GM12874 (cell line): ENCODE measurements at regions not wholly inside any gene's neighbourhood (a gene's known extent, or its start where the extent isn't known, plus 50 kb on each side); places are given as distances from the start of the nearest gene placed in this dataset.

Experiments used
- TF ChIP-seq, protein P1 (sequence below): IDR thresholded peaks from 2 replicates; pipeline ENCODE4 v1.5.1; 2011; ENCODE audit warnings: low read depth, mild to moderate bottlenecking, control low read depth, low read length, moderate library complexity; ENCODE audit not compliant: insufficient read depth

DNA sequence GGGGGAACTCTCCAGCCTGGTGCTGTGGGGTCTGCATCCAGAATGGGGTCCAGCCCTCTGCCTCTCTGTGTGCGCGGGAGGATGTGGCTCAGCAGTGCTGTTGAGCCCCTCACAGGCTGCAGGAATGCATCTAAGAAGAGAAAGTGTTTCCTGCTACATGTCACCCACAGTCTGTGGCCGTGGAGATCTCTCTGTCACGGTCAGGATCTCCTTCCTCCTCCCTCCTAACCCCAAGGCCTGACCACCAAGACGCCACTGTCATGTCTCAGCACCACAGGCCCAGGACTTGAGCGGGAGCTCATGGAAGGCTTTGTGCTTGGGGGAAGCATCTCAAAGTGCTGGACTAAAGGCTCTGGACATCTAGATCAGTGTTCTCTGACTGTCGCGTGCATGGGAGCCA is 90.1 kb downstream of the SREK1 start:
- TF ChIP-seq, protein P1, sequence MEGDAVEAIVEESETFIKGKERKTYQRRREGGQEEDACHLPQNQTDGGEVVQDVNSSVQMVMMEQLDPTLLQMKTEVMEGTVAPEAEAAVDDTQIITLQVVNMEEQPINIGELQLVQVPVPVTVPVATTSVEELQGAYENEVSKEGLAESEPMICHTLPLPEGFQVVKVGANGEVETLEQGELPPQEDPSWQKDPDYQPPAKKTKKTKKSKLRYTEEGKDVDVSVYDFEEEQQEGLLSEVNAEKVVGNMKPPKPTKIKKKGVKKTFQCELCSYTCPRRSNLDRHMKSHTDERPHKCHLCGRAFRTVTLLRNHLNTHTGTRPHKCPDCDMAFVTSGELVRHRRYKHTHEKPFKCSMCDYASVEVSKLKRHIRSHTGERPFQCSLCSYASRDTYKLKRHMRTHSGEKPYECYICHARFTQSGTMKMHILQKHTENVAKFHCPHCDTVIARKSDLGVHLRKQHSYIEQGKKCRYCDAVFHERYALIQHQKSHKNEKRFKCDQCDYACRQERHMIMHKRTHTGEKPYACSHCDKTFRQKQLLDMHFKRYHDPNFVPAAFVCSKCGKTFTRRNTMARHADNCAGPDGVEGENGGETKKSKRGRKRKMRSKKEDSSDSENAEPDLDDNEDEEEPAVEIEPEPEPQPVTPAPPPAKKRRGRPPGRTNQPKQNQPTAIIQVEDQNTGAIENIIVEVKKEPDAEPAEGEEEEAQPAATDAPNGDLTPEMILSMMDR: no peak

DNA sequence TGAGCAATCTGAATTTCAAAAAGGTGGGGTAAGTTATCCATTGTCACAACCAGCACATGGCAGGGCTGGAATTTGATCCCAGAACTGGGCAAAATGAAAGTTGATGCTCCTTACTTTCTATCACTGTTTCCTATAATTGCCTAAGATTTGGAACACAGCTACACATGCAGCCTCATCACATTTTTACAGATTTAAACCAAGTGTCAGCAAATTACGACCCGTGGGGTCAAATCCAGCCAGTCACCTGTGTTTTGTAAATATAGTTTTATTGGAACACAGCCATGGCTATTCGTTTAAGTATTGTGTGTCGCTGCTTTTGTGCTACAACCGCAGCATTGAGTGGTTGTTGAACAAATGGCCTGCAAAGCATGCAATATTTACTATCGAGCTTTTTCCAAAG is 94.3 kb downstream of the SREK1 start:
- TF ChIP-seq, protein P1: no peak

DNA sequence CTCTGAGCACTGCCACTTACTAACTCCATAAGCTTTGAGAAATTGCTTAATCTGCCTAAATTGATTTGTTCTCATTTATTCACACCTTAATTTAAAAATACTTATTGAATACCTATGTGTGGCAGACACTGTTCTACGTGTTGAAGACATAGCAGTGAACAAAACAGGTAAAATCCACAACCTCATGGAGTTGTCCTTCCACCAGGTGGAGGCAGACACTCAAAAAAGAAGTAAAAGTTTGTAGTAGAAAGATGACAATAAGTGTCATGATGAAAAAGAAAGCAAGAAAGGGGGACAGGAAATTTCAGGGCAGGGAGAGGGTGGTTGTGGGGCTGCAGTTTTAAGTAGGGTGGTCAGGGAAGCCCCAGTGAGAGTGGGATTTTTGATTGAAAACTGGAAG is 94.9 kb downstream of the SREK1 start:
- TF ChIP-seq, protein P1: no peak

DNA sequence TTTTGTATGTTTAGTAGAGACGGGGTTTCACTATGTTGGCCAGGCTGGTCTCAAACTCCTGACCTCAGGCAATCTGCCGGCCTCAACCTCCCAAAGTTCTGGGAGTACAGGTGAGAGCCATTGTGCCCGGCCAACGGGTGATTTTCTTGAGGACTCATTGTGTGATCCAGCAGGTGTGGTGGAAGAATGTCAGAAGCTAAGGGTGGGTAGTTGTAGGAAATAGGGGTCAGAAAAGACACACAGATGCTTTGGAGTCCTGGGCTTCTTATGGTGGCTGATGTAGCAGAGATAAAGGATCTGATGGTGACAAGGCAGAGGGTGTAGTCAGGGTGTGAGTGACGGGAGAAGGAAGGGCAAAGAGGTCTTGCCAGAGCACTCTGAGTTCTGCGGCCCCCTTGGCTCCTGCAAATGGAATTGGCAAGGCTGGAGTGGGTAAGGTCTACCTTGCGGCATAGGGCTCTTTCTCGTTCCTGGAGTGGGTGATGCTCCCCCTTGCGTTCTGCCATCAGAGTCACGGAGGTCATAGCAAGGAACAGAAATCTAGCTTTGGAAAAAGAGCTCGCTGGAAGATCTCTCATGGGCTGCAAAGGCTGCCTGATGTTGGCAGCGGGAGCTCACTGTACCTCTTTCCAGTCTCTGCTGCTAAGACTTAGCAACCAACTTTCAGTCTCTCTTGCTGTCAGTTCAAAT is 97.2 kb downstream of the SREK1 start:
- TF ChIP-seq, protein P1: no peak

DNA sequence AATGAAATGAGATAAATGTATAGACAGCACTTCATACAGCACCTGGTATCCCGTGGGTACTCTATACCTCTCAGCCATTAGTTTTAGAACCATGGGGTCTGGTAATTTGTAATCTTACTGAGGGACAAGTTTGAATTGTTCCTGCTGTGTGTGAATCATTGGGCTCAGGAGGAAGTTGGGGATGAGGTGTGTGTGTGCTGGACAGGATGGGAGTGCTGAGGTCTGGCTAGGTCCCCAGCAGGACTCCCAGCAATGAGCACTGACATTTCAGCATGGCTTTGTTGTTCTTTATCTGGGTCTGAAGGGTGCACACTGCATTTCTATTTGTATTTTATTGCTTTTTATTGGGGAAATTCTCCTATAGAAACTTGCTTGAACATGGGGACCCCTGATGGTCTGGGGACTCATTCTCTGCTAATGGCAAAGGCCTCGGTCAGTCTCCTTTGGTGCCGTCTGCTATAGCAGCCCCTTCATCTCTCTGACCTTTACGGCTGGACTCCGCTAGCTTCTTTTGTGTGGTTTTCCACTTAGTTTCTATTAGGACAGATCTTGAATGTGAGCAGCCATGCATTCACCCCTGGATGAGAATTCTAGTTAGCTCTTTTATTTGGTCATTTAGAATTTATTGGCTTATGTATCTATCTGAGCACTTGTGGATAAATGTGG is 98.1 kb downstream of the SREK1 start:
- TF ChIP-seq, protein P1: no peak

DNA sequence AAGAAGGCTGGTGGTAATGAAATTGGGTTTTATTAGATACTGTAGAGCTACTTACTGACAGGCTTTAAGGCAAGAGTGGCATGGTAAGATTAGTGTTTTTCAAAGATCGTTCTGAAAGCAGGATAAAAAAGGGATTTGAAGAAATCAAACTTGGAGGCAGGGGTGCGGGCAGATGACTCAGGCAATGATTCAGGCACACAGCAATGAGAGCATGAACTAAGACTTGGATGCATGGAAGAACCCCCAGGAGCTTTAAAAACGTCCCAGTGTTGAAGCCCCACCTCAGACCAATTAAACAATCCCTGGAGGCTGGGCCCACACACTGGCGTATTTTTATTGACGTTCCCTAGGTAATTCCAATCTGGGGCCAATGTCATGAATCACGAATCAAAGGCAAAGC is 102.5 kb downstream of the SREK1 start:
- TF ChIP-seq, protein P1: no peak

DNA sequence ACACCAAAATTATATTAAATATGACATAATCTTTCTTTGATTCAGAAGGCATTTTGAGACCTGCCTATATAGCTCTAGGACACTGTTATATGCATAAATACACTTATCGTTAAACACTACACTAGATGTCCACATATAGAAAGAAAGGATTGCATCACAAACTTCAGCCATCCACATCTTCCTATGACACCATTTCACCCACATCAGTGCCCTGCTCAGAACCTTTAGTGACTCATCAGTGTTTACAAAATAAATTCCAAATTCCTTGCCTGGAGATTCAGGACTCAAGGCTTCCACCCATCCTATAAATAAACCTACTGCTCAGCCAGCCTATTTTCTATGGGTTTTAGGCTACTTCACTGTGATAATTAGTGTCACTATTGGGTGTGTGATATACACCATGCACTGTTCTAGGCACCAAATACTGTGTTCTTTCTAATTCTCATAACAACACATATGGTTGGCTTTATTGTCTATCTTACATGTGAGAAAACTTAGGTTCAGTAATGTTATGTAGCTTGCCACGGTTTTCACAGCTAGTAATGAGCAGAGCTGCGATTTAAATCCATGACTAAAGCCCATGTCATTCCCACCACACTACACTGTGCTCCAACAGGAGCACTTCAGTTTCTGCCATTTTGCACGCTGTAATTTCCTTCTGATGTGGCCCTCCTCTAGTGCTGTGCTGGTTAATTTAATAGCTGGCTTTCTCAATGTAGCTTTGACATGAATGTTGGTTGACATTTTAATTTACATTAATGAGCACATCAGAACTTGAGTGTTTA is 103.3 kb downstream of the SREK1 start:
- TF ChIP-seq, protein P1: no peak
